ENCODE measurements at regions not wholly inside any gene's neighbourhood (a gene's known extent, or its start where the extent isn't known, plus 50 kb on each side); places are given as distances from the start of the nearest gene placed in this dataset.

DNA sequence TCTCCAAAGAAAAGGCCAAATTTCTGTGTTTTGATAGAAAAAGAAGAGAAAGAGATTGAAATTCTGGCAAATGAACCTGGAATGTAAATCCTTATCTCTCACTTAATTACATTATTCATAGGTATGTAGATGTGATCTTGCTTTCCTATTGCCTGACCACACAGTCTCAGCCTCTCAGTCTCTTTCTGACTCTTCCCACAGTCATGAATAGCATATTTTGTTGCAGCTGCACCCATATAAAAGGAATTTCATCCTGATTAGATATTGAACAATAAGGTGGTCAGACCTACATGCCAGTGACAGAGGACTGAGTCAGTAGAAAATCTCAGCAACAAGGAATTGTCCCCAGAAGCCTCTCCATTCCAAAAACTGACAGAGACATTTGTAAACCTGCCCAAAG lies 62.9 kb upstream of the LRRC4C start:
- no peak for TF ChIP-seq POLR2A (IDR thresholded peaks at IDR 0.05)
- TF ChIP-seq, protein P1, sequence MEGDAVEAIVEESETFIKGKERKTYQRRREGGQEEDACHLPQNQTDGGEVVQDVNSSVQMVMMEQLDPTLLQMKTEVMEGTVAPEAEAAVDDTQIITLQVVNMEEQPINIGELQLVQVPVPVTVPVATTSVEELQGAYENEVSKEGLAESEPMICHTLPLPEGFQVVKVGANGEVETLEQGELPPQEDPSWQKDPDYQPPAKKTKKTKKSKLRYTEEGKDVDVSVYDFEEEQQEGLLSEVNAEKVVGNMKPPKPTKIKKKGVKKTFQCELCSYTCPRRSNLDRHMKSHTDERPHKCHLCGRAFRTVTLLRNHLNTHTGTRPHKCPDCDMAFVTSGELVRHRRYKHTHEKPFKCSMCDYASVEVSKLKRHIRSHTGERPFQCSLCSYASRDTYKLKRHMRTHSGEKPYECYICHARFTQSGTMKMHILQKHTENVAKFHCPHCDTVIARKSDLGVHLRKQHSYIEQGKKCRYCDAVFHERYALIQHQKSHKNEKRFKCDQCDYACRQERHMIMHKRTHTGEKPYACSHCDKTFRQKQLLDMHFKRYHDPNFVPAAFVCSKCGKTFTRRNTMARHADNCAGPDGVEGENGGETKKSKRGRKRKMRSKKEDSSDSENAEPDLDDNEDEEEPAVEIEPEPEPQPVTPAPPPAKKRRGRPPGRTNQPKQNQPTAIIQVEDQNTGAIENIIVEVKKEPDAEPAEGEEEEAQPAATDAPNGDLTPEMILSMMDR (IDR thresholded peaks at IDR 0.05) = no peak
